ENCODE measurements at regions not wholly inside any gene's neighbourhood (a gene's known extent, or its start where the extent isn't known, plus 50 kb on each side); places are given as distances from the start of the nearest gene placed in this dataset.
"Not testable (repeated sequence)": the region's sequence is repeated elsewhere in the genome, so short reads cannot be mapped to it uniquely, and the experiment has no call there.

GRCh38 chr20:30302786-30303185 lies 954.7 kb upstream of the DEFB115 start:
- not testable (repeated sequence) for H3K4me3 ChIP-seq (ENCODE audit: low read depth, low read length); DNase-seq (ENCODE audit: low read depth)

- not testable (repeated sequence) for DNase-seq (ENCODE audit: low read depth)
Observed at GRCh38 chr20:30309938-30310337, 947.5 kb upstream of the DEFB115 start.

GRCh38 chr20:30310385-30310784 lies 947.1 kb upstream of the DEFB115 start:
- DNase-seq (ENCODE audit: low read depth); H3K4me3 ChIP-seq (ENCODE audit: low read depth, low read length): not testable (repeated sequence)

More at GRCh38 chr20:30309938-30310337, 947.5 kb upstream of the DEFB115 start:
- not testable (repeated sequence) for H3K4me3 ChIP-seq (ENCODE audit: low read depth, low read length)

GRCh38 chr20:30312220-30312619 lies 945.2 kb upstream of the DEFB115 start:
- H3K4me3 ChIP-seq (ENCODE audit: low read depth, low read length); DNase-seq (ENCODE audit: low read depth): not testable (repeated sequence)

GRCh38 chr20:30313660-30314059 lies 943.8 kb upstream of the DEFB115 start:
- not testable (repeated sequence) for DNase-seq (ENCODE audit: low read depth); H3K4me3 ChIP-seq (ENCODE audit: low read depth, low read length)

GRCh38 chr20:30316063-30316462 lies 941.4 kb upstream of the DEFB115 start:
- not testable (repeated sequence) for DNase-seq (ENCODE audit: low read depth); H3K4me3 ChIP-seq (ENCODE audit: low read depth, low read length)

- not testable (repeated sequence) for DNase-seq (ENCODE audit: low read depth); H3K4me3 ChIP-seq (ENCODE audit: low read depth, low read length)
Observed at GRCh38 chr20:30316532-30317299, 940.7 kb upstream of the DEFB115 start.

GRCh38 chr20:30333744-30334143 lies 923.7 kb upstream of the DEFB115 start:
- H3K4me3 ChIP-seq (ENCODE audit: low read depth, low read length); DNase-seq (ENCODE audit: low read depth): not testable (repeated sequence)

- not testable (repeated sequence) for DNase-seq (ENCODE audit: low read depth); H3K4me3 ChIP-seq (ENCODE audit: low read depth, low read length)
Observed at GRCh38 chr20:30337556-30337955, 919.9 kb upstream of the DEFB115 start.

- not testable (repeated sequence) for H3K4me3 ChIP-seq (ENCODE audit: low read depth, low read length)
- peak; percentile 49 for TF ChIP-seq CTCF (conservative IDR thresholded peaks at IDR 0.05; ENCODE audit: low read depth, low read length)
- peak; percentile 6 for DNase-seq (ENCODE audit: low read depth)
Observed at GRCh38 chr20:30348932-30349331, 908.5 kb upstream of the DEFB115 start.

- peak; percentile 58 for TF ChIP-seq CTCF (conservative IDR thresholded peaks at IDR 0.05; ENCODE audit: low read depth, low read length)
- H3K4me3 ChIP-seq (ENCODE audit: low read depth, low read length); DNase-seq (ENCODE audit: low read depth): not testable (repeated sequence)
Observed at GRCh38 chr20:30356854-30357467, 900.5 kb upstream of the DEFB115 start.

GRCh38 chr20:30361756-30362155 lies 895.7 kb upstream of the DEFB115 start:
- DNase-seq (ENCODE audit: low read depth); H3K4me3 ChIP-seq (ENCODE audit: low read depth, low read length): not testable (repeated sequence)

GRCh38 chr20:30376430-30376766 lies 881.1 kb upstream of the DEFB115 start:
- DNase-seq (ENCODE audit: low read depth) = not testable (repeated sequence)
- peak overlapping the region; percentile 89 for H3K4me3 ChIP-seq (ENCODE audit: low read depth, low read length)
